ENCODE measurements at regions not wholly inside any gene's neighbourhood (a gene's known extent, or its start where the extent isn't known, plus 50 kb on each side); places are given as distances from the start of the nearest gene placed in this dataset.

DNA sequence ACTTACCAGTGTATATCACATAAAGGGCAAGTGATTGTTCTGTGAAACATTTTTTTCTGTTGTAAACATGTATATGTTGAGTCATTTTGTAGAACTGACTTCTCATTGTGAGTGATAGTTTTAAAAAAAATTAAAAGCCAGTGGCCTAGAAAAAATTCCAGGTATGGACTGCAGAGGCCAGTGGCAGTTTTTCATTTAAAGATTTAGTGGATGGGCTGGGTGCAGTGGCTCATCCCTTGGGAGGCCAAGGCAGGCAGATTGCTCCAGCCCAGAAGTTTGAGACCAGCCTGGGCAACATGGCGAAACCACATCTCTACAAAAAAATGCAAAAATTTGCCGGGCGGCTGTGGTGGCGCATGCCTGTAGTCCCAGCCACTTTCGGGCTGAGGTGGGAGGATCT is 84.7 kb upstream of the MDM1 start:
- H3K36me3 ChIP-seq (replicated peaks in 1 of 2), result no peaks in the 10 kb centered on the region
- no peaks in the 10 kb centered on the region for H3K27me3 ChIP-seq
- TF ChIP-seq, protein P1, sequence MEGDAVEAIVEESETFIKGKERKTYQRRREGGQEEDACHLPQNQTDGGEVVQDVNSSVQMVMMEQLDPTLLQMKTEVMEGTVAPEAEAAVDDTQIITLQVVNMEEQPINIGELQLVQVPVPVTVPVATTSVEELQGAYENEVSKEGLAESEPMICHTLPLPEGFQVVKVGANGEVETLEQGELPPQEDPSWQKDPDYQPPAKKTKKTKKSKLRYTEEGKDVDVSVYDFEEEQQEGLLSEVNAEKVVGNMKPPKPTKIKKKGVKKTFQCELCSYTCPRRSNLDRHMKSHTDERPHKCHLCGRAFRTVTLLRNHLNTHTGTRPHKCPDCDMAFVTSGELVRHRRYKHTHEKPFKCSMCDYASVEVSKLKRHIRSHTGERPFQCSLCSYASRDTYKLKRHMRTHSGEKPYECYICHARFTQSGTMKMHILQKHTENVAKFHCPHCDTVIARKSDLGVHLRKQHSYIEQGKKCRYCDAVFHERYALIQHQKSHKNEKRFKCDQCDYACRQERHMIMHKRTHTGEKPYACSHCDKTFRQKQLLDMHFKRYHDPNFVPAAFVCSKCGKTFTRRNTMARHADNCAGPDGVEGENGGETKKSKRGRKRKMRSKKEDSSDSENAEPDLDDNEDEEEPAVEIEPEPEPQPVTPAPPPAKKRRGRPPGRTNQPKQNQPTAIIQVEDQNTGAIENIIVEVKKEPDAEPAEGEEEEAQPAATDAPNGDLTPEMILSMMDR (IDR thresholded peaks at IDR 0.05), result no peak
- TF ChIP-seq POLR2A (IDR thresholded peaks at IDR 0.05), result no peak
- intact Hi-C loops (cut with DNase I), result no loop called here
- H3K9me3 ChIP-seq (replicated peaks in 1 of 3), result no peaks in the 10 kb centered on the region
- DNase-seq, result no peak
- WGBS, 4 donors, result 93 to 99% (median 98%) methylated on average over 5 of the region's 5 CpGs
- no peak overlapping the region for H3K27ac ChIP-seq
- peaks cover 13 to 16% of the 10 kb centered on the region in 2 donors for H3K4me1 ChIP-seq (replicated peaks in 1 of 2)
- H3K4me3 ChIP-seq, result no peak overlapping the region

DNA sequence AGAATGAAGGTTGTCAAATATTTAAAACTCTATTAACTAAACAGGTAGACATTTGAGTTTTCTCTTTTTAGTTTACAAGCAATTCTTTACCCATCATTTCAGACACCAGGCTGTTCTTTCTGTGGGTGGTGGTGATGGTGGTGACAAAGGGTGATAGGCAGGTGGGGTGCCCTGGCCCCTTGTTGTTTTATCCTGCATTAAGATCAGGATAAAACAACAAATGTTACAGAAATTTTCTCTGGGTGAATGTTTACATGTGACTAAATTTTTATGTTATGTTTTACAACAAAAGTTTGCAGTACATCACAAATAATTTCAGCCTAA is 85.9 kb upstream of the MDM1 start:
- TF ChIP-seq POLR2A (IDR thresholded peaks at IDR 0.05), result no peak
- TF ChIP-seq, protein P1 (IDR thresholded peaks at IDR 0.05), result no peak
- Histone ChIP-seq H3K27ac (no peak overlapping the region), H3K4me3 (no peak overlapping the region), H3K36me3 (replicated peaks in 1 of 2) (no peaks in the 10 kb centered on the region), H3K4me1 (replicated peaks in 1 of 2) (peaks cover 13 to 16% of the 10 kb centered on the region in 2 donors), H3K9me3 (replicated peaks in 1 of 3) (no peaks in the 10 kb centered on the region), H3K27me3 (no peaks in the 10 kb centered on the region)
- no peak for DNase-seq
- intact Hi-C loops (cut with DNase I), result no loop called here

DNA sequence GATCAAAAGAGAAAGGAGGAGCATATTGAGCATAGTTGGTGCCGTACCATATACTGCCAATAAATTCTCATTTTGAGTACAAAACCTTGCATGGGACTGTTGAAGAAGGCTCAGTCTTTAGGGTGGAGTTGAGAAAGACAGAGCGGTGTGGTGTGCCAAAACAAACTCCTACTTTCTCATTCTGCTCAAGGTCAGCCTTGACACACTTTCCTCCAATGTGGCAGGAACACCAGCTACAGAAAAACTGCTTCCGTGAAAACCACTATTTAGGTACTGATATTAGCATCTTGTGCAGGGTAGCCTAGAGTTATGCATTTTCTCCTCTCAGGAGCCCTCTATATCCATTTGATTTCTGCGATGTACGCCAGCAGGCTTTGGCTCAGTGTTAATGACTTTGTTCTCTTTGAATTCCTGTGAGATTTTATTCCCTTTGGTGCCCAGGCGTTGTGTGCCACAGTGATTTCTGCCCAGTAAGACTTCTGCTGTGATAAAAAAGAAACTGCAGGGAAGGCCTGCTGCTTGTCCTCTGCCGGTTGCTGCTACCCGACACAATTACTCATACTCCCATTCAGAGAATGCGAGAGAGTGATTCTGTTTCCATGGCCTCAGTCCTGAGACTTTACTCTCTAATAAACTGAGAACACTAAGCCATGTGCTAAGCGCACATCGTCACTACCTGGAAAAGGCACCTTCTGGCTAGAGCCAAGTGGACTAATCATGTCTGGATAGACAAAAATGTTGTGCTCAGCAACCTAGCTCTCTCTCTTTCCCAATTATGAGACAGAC is 88.3 kb upstream of the MDM1 start:
- intact Hi-C loops (cut with DNase I), result no loop called here
- Histone ChIP-seq H3K9me3 (replicated peaks in 1 of 3) (no peaks in the 10 kb centered on the region), H3K27me3 (no peaks in the 10 kb centered on the region), H3K27ac (peak overlapping the region; percentile 21 to 80 (median 61)), H3K4me1 (replicated peaks in 1 of 2) (peaks cover 13 to 16% of the 10 kb centered on the region in 2 donors), H3K36me3 (replicated peaks in 1 of 2) (no peaks in the 10 kb centered on the region), H3K4me3 (peak overlapping the region in 1 of 4 donors; percentile 12)
- TF ChIP-seq POLR2A (IDR thresholded peaks at IDR 0.05), result no peak
- TF ChIP-seq, protein P1 (IDR thresholded peaks at IDR 0.05), result no peak
- 26 to 40% (median 34%) methylated on average over 11 of the region's 11 CpGs for WGBS, 4 donors
- peak; percentile 33 to 72 (median 52) for DNase-seq

DNA sequence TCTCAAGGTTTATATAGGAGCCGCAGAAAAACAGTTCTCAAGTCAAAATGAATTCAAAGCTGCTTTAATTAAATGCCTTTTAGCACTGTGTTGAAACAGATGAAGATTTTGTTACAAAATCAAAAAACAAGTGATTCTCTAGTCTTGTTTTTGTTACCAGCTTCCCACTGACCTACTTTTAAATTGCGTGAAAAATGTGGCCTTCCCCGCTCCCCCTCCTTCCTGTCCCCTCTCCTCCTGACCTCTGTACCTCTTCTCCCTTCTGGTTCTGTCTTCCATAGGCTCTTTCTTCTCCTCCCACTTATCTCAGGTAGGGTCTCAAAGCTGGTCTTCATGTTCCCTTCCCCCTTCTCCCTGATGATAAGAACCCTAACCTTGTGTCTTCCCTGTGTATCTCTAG is 90.0 kb upstream of the MDM1 start:
- Histone ChIP-seq H3K27ac (peak overlapping the region in 1 of 5 donors; percentile 49), H3K4me3 (no peak overlapping the region), H3K36me3 (replicated peaks in 1 of 2) (no peaks in the 10 kb centered on the region), H3K9me3 (replicated peaks in 1 of 3) (no peaks in the 10 kb centered on the region), H3K4me1 (replicated peaks in 1 of 2) (peaks cover 13 to 16% of the 10 kb centered on the region in 2 donors), H3K27me3 (no peaks in the 10 kb centered on the region)
- TF ChIP-seq, protein P1 (IDR thresholded peaks at IDR 0.05), result no peak
- no peak for TF ChIP-seq POLR2A (IDR thresholded peaks at IDR 0.05)
- 55 to 72% (median 56%) methylated on average over 3 of the region's 3 CpGs for WGBS, 4 donors
- intact Hi-C loops (cut with DNase I), result no loop called here
- no peak for DNase-seq

Measured in adrenal gland (tissue), 9 donors.